ENCODE measurements at regions not wholly inside any gene's neighbourhood (a gene's known extent, or its start where the extent isn't known, plus 50 kb on each side); places are given as distances from the start of the nearest gene placed in this dataset.

DNA sequence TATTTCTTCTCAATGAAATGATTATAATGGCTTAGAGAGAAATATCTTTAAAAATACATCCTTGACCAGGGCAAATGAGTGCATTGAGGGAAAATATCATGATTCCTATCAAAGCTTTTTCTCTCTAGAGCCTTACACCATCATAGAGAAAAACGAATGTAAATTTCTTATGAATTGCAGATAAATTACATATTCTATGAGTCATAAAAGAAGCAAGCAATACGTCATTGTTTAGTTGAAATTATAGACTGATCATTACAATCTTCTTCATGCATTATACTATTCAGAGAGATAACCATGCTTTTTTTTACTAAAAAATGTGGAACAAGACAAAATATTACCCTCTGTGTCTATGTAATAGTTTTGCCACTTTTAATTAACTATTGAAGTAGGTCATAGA, 100.9 kb upstream of the RXFP1 start:
- H3K4me3 Mint-ChIP-seq: no peak overlapping the region

More for the DNA sequence above, 100.9 kb upstream of the RXFP1 start:
- Histone ChIP-seq H3K56ac (ENCODE audit: insufficient read length, low read depth, low read length) (no peak overlapping the region), H3K79me2 (ENCODE audit: insufficient read depth, low read length) (no peaks in the 10 kb centered on the region), H4K20me1 (ENCODE audit: control insufficient read depth, insufficient read depth, insufficient read length) (no peaks in the 10 kb centered on the region), H3K4me1 (ENCODE audit: insufficient read depth, low read length) (no peaks in the 10 kb centered on the region), H2BK5ac (ENCODE audit: insufficient read length, low read length) (no peak overlapping the region), H2AFZ (ENCODE audit: low read length) (no peak overlapping the region), H3K23ac (ENCODE audit: insufficient read length, low read depth, low read length) (no peak overlapping the region), H4K91ac (ENCODE audit: insufficient read length, low read depth, low read length) (no peak overlapping the region), H3K9ac (ENCODE audit: extremely low read depth, insufficient read length, low read length) (no peak overlapping the region), H2BK15ac (ENCODE audit: low read depth, low read length) (no peak overlapping the region), H4K5ac (ENCODE audit: insufficient read length, low read depth, low read length) (no peak overlapping the region), H3K27me3 (ENCODE audit: insufficient read depth, low read length) (no peaks in the 10 kb centered on the region), H4K8ac (replicated peaks; ENCODE audit: insufficient read length, low read depth, low read length) (no peak overlapping the region), H3K27ac (ENCODE audit: insufficient read length, low read depth, low read length) (no peak overlapping the region), H3K4ac (ENCODE audit: low read depth, low read length) (no peak overlapping the region), H2BK20ac (ENCODE audit: low read depth, low read length, poor library complexity, severe bottlenecking) (no peak overlapping the region), H3T11ph (ENCODE audit: low read length) (no peak overlapping the region), H3K79me1 (ENCODE audit: insufficient read depth, low read depth, low read length, poor library complexity, severe bottlenecking) (no peaks in the 10 kb centered on the region), H3K18ac (ENCODE audit: insufficient read length, low read depth, low read length) (no peak overlapping the region), H2BK120ac (ENCODE audit: low read depth, low read length, poor library complexity, severe bottlenecking) (no peak overlapping the region), H3K4me2 (ENCODE audit: insufficient read depth, insufficient read length, low read length) (no peak overlapping the region), H3K14ac (ENCODE audit: insufficient read depth, low read length) (no peak overlapping the region), H3K23me2 (ENCODE audit: insufficient read length, low read depth, low read length, poor library complexity, severe bottlenecking) (no peaks in the 10 kb centered on the region), H2AK5ac (ENCODE audit: insufficient read length, low read length) (no peak overlapping the region), H3K9me3 (ENCODE audit: control insufficient read depth, low read depth, low read length) (no peaks in the 10 kb centered on the region), H2BK12ac (ENCODE audit: insufficient read length, low read depth, low read length) (no peak overlapping the region)
- no CpG with 5 or more reads among the region's 2 CpGs for WGBS (ENCODE audit: extremely low coverage, insufficient read length, low lambda C conversion rate)
- Mint-ChIP-seq H3K9me3 (no peaks in the 10 kb centered on the region; a peak in 2 of 5 replicates), H3K4me1 (no peaks in the 10 kb centered on the region), H3K36me3 (ENCODE audit: insufficient read depth in 1 of 3, low read depth in 3 of 3) (no peaks in the 10 kb centered on the region), H3K27ac (no peak overlapping the region), H3K27me3 (ENCODE audit: low read depth) (no peaks in the 10 kb centered on the region; the same call in 1 of the 2 replicates)
- TF ChIP-seq, protein P1, sequence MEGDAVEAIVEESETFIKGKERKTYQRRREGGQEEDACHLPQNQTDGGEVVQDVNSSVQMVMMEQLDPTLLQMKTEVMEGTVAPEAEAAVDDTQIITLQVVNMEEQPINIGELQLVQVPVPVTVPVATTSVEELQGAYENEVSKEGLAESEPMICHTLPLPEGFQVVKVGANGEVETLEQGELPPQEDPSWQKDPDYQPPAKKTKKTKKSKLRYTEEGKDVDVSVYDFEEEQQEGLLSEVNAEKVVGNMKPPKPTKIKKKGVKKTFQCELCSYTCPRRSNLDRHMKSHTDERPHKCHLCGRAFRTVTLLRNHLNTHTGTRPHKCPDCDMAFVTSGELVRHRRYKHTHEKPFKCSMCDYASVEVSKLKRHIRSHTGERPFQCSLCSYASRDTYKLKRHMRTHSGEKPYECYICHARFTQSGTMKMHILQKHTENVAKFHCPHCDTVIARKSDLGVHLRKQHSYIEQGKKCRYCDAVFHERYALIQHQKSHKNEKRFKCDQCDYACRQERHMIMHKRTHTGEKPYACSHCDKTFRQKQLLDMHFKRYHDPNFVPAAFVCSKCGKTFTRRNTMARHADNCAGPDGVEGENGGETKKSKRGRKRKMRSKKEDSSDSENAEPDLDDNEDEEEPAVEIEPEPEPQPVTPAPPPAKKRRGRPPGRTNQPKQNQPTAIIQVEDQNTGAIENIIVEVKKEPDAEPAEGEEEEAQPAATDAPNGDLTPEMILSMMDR (conservative IDR thresholded peaks at IDR 0.05): no peak
- DNase-seq: no peak

Measured in H9 (cell line).